Smooth muscle cell (in vitro differentiated cells): ENCODE measurements at regions not wholly inside any gene's neighbourhood (a gene's known extent, or its start where the extent isn't known, plus 50 kb on each side); places are given as distances from the start of the nearest gene placed in this dataset.

Experiments
- DNase-seq: peaks from one replicate; lab custom pipeline; 2025; ENCODE audit not compliant: unreplicated experiment; lab: John Stamatoyannopoulos, UW
- H2AFZ ChIP-seq: fragments of 200-600 bp; sonication (generic); 2 replicates; pipeline ENCODE4 v1.6.0; 2016; ENCODE audit warnings: antibody characterized with exemption, low read depth, mild to moderate bottlenecking
- H3F3A ChIP-seq: fragments of 200-600 bp; sonication (generic); 2 replicates; pipeline ENCODE4 v1.6.0; 2017; ENCODE audit warnings: antibody characterized with exemption, low read depth
- H3K27ac ChIP-seq: fragments of 200-600 bp; sonication (generic); 2 replicates; pipeline ENCODE4 v1.5.1; 2016; ENCODE audit warnings: low read depth, mild to moderate bottlenecking
- H3K27me3 ChIP-seq: fragments of 200-600 bp; sonication (generic); 2 replicates; pipeline ENCODE4 v1.6.1; 2016; ENCODE audit warnings: low read depth, mild to moderate bottlenecking
- H3K36me3 ChIP-seq: fragments of 200-600 bp; sonication (generic); 2 replicates; pipeline ENCODE4 v1.5.1; 2016; ENCODE audit warnings: low read depth
- H3K4me1 ChIP-seq: fragments of 200-600 bp; sonication (generic); 2 replicates; pipeline ENCODE4 v1.5.1; 2016; ENCODE audit warnings: low read depth
- H3K4me2 ChIP-seq: fragments of 200-600 bp; sonication (generic); 2 replicates; pipeline ENCODE4 v1.6.0; 2016; ENCODE audit warnings: mild to moderate bottlenecking
- H3K4me3 ChIP-seq: fragments of 200-600 bp; sonication (generic); 2 replicates; pipeline ENCODE4 v1.5.1; 2016; ENCODE audit warnings: mild to moderate bottlenecking
- H3K79me2 ChIP-seq: fragments of 200-600 bp; sonication (generic); 2 replicates; pipeline ENCODE4 v1.6.0; 2016; ENCODE audit warnings: low read depth, mild to moderate bottlenecking
- H3K9ac ChIP-seq: fragments of 200-600 bp; sonication (generic); 2 replicates; pipeline ENCODE4 v1.6.0; 2016; ENCODE audit warnings: low read depth
- H3K9me3 ChIP-seq: fragments of 200-600 bp; sonication (generic); replicated peaks from 2 replicates; pipeline ENCODE4 v1.5.1; 2016; ENCODE audit warnings: low read depth
- H4K20me1 ChIP-seq: fragments of 200-600 bp; sonication (generic); 2 replicates; pipeline ENCODE4 v1.6.0; 2016; ENCODE audit warnings: low read depth
- WGBS: methylation state at CpG from one replicate; pipeline ENCODE4 v1.1.7; 2016; ENCODE audit warnings: low lambda C conversion rate; 5-methylcytosine and 5-hydroxymethylcytosine counted together
- TF ChIP-seq, protein P1 (sequence below): fragments of 200-600 bp; sonication (generic); IDR thresholded peaks from 2 replicates; pipeline ENCODE4 v1.5.1; 2017; ENCODE audit warnings: borderline replicate concordance, mild to moderate bottlenecking, antibody characterized with exemption; ENCODE audit not compliant: insufficient read depth, poor library complexity, severe bottlenecking

DNA sequence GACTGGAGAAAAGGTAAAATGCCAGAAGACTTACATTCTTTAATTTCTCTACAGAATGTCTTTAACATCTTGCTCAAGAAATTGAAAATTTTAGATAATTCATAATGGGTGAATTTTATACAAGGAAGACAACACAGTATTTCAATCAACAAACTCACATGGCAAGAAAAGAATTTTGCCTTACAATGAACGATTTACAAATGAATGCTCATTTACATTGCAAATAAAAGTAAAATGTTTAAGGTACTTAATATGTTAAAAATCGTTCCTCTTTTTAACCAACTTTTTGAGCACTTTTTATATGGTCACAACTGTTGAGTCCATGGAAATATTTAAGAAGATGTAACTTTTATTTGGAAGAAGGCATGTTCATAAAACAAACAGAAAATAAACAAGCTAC is 174.8 kb upstream of the UBE2E2 start:
- Histone ChIP-seq H3K9ac (no peak overlapping the region), H3K36me3 (no peaks in the 10 kb centered on the region), H3K4me1 (no peaks in the 10 kb centered on the region), H3K27me3 (no peaks in the 10 kb centered on the region), H3F3A (no peaks in the 10 kb centered on the region), H4K20me1 (no peaks in the 10 kb centered on the region), H3K27ac (no peak overlapping the region), H3K9me3 (no peaks in the 10 kb centered on the region), H3K79me2 (no peaks in the 10 kb centered on the region), H3K4me3 (no peak overlapping the region), H3K4me2 (no peak overlapping the region), H2AFZ (no peak overlapping the region)
- DNase-seq, result no peak
- 29% methylated on average over 2 of the region's 2 CpGs for WGBS
- TF ChIP-seq, protein P1, sequence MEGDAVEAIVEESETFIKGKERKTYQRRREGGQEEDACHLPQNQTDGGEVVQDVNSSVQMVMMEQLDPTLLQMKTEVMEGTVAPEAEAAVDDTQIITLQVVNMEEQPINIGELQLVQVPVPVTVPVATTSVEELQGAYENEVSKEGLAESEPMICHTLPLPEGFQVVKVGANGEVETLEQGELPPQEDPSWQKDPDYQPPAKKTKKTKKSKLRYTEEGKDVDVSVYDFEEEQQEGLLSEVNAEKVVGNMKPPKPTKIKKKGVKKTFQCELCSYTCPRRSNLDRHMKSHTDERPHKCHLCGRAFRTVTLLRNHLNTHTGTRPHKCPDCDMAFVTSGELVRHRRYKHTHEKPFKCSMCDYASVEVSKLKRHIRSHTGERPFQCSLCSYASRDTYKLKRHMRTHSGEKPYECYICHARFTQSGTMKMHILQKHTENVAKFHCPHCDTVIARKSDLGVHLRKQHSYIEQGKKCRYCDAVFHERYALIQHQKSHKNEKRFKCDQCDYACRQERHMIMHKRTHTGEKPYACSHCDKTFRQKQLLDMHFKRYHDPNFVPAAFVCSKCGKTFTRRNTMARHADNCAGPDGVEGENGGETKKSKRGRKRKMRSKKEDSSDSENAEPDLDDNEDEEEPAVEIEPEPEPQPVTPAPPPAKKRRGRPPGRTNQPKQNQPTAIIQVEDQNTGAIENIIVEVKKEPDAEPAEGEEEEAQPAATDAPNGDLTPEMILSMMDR, result no peak

- Histone ChIP-seq H3K4me1 (no peaks in the 10 kb centered on the region), H3K4me3 (no peak overlapping the region), H3K4me2 (no peak overlapping the region), H3K79me2 (no peaks in the 10 kb centered on the region), H3K27ac (no peak overlapping the region), H3K27me3 (no peaks in the 10 kb centered on the region), H3K36me3 (no peaks in the 10 kb centered on the region), H4K20me1 (no peaks in the 10 kb centered on the region), H3K9ac (no peak overlapping the region), H3F3A (no peaks in the 10 kb centered on the region), H2AFZ (no peak overlapping the region), H3K9me3 (no peaks in the 10 kb centered on the region)
- DNase-seq, result no peak
- TF ChIP-seq, protein P1, result no peak
- 50% methylated on average over 2 of the region's 2 CpGs for WGBS
Observed at GRCh38 chr3:23029001-23029400, 174.1 kb upstream of the UBE2E2 start.

DNA sequence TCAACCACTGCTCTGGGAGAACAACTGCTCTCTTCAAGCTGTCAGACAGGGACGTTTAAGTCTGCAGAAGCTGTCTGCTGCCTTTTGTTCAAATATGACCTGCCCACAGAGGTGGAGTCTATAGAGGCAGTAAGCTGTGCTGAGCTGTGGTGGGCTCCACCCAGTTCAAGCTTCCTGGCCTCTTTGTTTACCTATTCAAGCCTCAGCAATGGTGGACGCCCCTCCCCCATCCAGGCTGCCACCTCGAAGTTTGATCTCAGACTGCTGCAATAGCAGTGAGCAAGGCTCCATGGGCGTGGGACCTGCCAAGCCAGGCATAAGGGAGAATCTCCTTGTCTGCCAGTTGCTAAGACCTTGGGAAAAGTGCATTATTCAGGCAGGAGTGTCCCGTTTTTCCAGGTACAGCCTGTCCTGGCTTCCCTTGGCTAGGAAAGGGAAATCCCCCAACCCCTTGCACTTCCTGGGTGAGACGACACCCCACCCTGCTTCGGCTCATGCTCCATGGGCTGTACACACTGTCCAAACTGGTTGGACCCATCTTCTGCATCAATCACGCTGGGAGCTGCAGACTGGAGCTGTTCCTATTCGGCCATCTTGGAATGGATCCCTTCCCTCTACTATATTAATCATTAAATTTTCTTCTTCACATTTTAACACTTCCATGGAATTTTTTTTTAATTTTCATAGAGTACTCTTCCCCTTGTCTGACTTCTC is 167.0 kb upstream of the UBE2E2 start:
- Histone ChIP-seq H3K4me1 (no peaks in the 10 kb centered on the region), H3K79me2 (no peaks in the 10 kb centered on the region), H3K4me3 (no peak overlapping the region), H3F3A (no peaks in the 10 kb centered on the region), H3K9ac (no peak overlapping the region), H3K27ac (no peak overlapping the region), H3K4me2 (no peak overlapping the region), H4K20me1 (no peaks in the 10 kb centered on the region), H3K36me3 (no peaks in the 10 kb centered on the region), H3K27me3 (no peaks in the 10 kb centered on the region), H3K9me3 (no peaks in the 10 kb centered on the region), H2AFZ (no peak overlapping the region)
- 87% methylated on average over 9 of the region's 9 CpGs for WGBS
- TF ChIP-seq, protein P1, result no peak
- no peak for DNase-seq

GRCh38 chr3:23036728-23037127 is 166.4 kb upstream of the UBE2E2 start:
- Histone ChIP-seq H3K9ac (no peak overlapping the region), H3F3A (no peaks in the 10 kb centered on the region), H3K79me2 (no peaks in the 10 kb centered on the region), H3K4me1 (no peaks in the 10 kb centered on the region), H4K20me1 (no peaks in the 10 kb centered on the region), H3K4me2 (no peak overlapping the region), H3K4me3 (no peak overlapping the region), H3K9me3 (no peaks in the 10 kb centered on the region), H3K36me3 (no peaks in the 10 kb centered on the region), H2AFZ (no peak overlapping the region), H3K27me3 (no peaks in the 10 kb centered on the region), H3K27ac (no peak overlapping the region)
- TF ChIP-seq, protein P1, result no peak
- WGBS, result 77% methylated on average over 4 of the region's 4 CpGs
- DNase-seq, result no peak
